Psoas muscle (tissue), 7 donors: ENCODE measurements at regions not wholly inside any gene's neighbourhood (a gene's known extent, or its start where the extent isn't known, plus 50 kb on each side); places are given as distances from the start of the nearest gene placed in this dataset.

Experiments used
- ATAC-seq, 4 donors: fragments of 200-7000 bp; cut with Tn5 transposase; one replicate each; pipeline ENCODE4 v1.9.1; 2020; ENCODE audit warnings: moderate library complexity in 3 of 4, mild to moderate bottlenecking in 2 of 4
- DNase-seq, 2 donors: peaks; one replicate each; pipeline ENCODE4 v3.0.0-alpha.2; 2020
- H3K27ac ChIP-seq: fragments of 200-600 bp; one replicate; pipeline ENCODE4 v1.8.0; 2022
- H3K27me3 ChIP-seq, 3 donors: fragments of 200-600 bp in 1 of 3; one replicate each; pipeline versions ENCODE4 v1.6.1 to v1.8.0; 2013 to 2022; ENCODE audit warnings: low read length in 2 of 3, mild to moderate bottlenecking in 2 of 3, moderate library complexity in 1 of 3; ENCODE audit not compliant: insufficient read depth in 3 of 3
- H3K36me3 ChIP-seq, 2 donors: fragments of 200-600 bp in 1 of 2; one replicate each; pipeline versions ENCODE4 v1.6.1 to v1.8.0; 2013 to 2022; ENCODE audit warnings: low read depth in 1 of 2, mild to moderate bottlenecking in 1 of 2, moderate library complexity in 1 of 2; ENCODE audit not compliant: insufficient read depth in 1 of 2
- H3K4me1 ChIP-seq: fragments of 200-600 bp; one replicate; pipeline ENCODE4 v1.8.0; 2022
- H3K4me3 ChIP-seq: fragments of 200-600 bp; one replicate; pipeline ENCODE4 v1.8.0; 2022; ENCODE audit warnings: mild to moderate bottlenecking
- H3K9me3 ChIP-seq: fragments of 200-600 bp; one replicate; pipeline ENCODE4 v1.8.0; 2022
- CTCF ChIP-seq: fragments of 200-600 bp; IDR thresholded peaks from one replicate; pipeline ENCODE4 v1.8.0; 2022; ENCODE audit warnings: antibody characterized with exemption
- WGBS, 3 donors: extraction: QIAGEN DNeasy Blood & Tissue Kit; methylation state at CpG; one replicate each; pipeline versions ENCODE4 v1.1.6 to v1.1.7; 2013; 5-methylcytosine and 5-hydroxymethylcytosine counted together
- intact Hi-C, 2 donors: fragments of 100-400 bp; cut with DNase I; formaldehyde crosslinking; loops; one replicate each; pipeline versions ENCODE4 v1.11.0 to v1.14.2; 2022
- donor health status: healthy with polysubstance abuse.
- donor health status: DM: no; HTN: no; CAD: no; lungs with moderate emphysema.
- donor health status: Bipolar disorder and iron deficiency.
- donor health status: healthy.
- donor health status: DM: yes; HTN: yes; CAD: no.
- donor health status: DM: no; HTN: no; CAD: no.
- donor health status: DM: yes; HTN: yes; CAD: no.

- Histone ChIP-seq H3K9me3 (no peaks in the 10 kb centered on the region), H3K4me1 (no peaks in the 10 kb centered on the region), H3K27me3 (no peaks in the 10 kb centered on the region), H3K36me3 (no peaks in the 10 kb centered on the region), H3K4me3 (no peak overlapping the region), H3K27ac (no peak overlapping the region)
- ATAC-seq: no peak
- WGBS, 3 donors: 66 to 71% (median 70%) methylated on average over 6 of the region's 6 CpGs
- TF ChIP-seq CTCF: no peak
- no peak for DNase-seq
- intact Hi-C loops: no loop called here
Measured at GRCh38 chr3:18767756-18768303, 342.7 kb upstream of the SATB1 start.

- Histone ChIP-seq H3K36me3 (no peaks in the 10 kb centered on the region), H3K4me3 (no peak overlapping the region), H3K27ac (no peak overlapping the region), H3K27me3 (no peaks in the 10 kb centered on the region), H3K4me1 (no peaks in the 10 kb centered on the region), H3K9me3 (no peaks in the 10 kb centered on the region)
- TF ChIP-seq CTCF: no peak
- intact Hi-C loops: no loop called here
- ATAC-seq (no peak), DNase-seq (no peak)
- 15 to 43% (median 33%) methylated on average over 2 of the region's 2 CpGs for WGBS, 3 donors
Measured at GRCh38 chr3:18766974-18767373, 341.8 kb upstream of the SATB1 start.

GRCh38 chr3:18765662-18766061 is 340.5 kb upstream of the SATB1 start:
- no peaks in the 10 kb centered on the region for H3K36me3 ChIP-seq
- 82 to 92% (median 90%) methylated on average over 1 of the region's 1 CpG for WGBS, 3 donors
- intact Hi-C loops: no loop called here

GRCh38 chr3:18765161-18765560 is 340.0 kb upstream of the SATB1 start:
- H3K36me3 ChIP-seq: no peaks in the 10 kb centered on the region
- DNase-seq (no peak), ATAC-seq (no peak)
- no peaks in the 10 kb centered on the region for H3K9me3 ChIP-seq
- H3K4me1 ChIP-seq: no peaks in the 10 kb centered on the region
- H3K4me3 ChIP-seq: no peak overlapping the region
- H3K27ac ChIP-seq: no peak overlapping the region
- intact Hi-C loops: no loop called here
- 47 to 52% (median 50%) methylated on average over 5 of the region's 5 CpGs for WGBS, 3 donors
- no peaks in the 10 kb centered on the region for H3K27me3 ChIP-seq
- no peak for TF ChIP-seq CTCF

More at GRCh38 chr3:18765662-18766061, 340.5 kb upstream of the SATB1 start:
- Histone ChIP-seq H3K9me3 (no peaks in the 10 kb centered on the region), H3K27ac (no peak overlapping the region), H3K27me3 (no peaks in the 10 kb centered on the region), H3K4me3 (no peak overlapping the region), H3K4me1 (no peaks in the 10 kb centered on the region)
- ATAC-seq (no peak), DNase-seq (no peak)
- TF ChIP-seq CTCF: no peak

GRCh38 chr3:18761530-18761929 is 336.4 kb upstream of the SATB1 start:
- Histone ChIP-seq H3K4me1 (no peaks in the 10 kb centered on the region), H3K27ac (no peak overlapping the region), H3K9me3 (no peaks in the 10 kb centered on the region), H3K4me3 (no peak overlapping the region), H3K36me3 (no peaks in the 10 kb centered on the region), H3K27me3 (no peaks in the 10 kb centered on the region)
- WGBS, 3 donors: 44 to 61% (median 47%) methylated on average over 5 of the region's 5 CpGs
- DNase-seq (no peak), ATAC-seq (no peak)
- intact Hi-C loops: no loop called here
- TF ChIP-seq CTCF: no peak
